IMR-90 (cell line): ENCODE measurements at regions not wholly inside any gene's neighbourhood (a gene's known extent, or its start where the extent isn't known, plus 50 kb on each side); places are given as distances from the start of the nearest gene placed in this dataset.

Experiments
- ATAC-seq: fragments of 200-7000 bp; cut with Tn5 transposase; 2 replicates; pipeline ENCODE4 v1.9.1; 2020; ENCODE audit warnings: low read depth, mild to moderate bottlenecking, moderate library complexity
- BruUV-seq: library from RNA; stranded (reverse); fragments of 400-500 nt; replicated peaks from 2 replicates; lab custom pipeline; 2021; lab: Mats Ljungman, UMichigan
- CTCF ChIA-PET: fragments of 300-600 bp; formaldehyde crosslinking; extraction: SDS; loops from one replicate; lab custom pipeline; 2021; ENCODE audit warnings: antibody characterized with exemption; lab: Yijun Ruan, JAX
- POLR2A ChIA-PET: fragments of 300-600 bp; sonication (Branson Sonifier 250); formaldehyde crosslinking; loops from one replicate; lab custom pipeline; 2022; ENCODE audit warnings: antibody characterized with exemption; ENCODE audit not compliant: unreplicated experiment; lab: Charles Lee
- DNase-seq: peaks from one replicate; pipeline ENCODE4 v3.0.0; 2013
- H2AFZ ChIP-seq: replicated peaks from 2 replicates; pipeline ENCODE3; 2013; ENCODE audit warnings: low read length, mild to moderate bottlenecking; ENCODE audit not compliant: poor library complexity
- H2AK5ac ChIP-seq: 2 replicates; pipeline ENCODE4 v1.6.1; 2013; ENCODE audit warnings: low read depth, low read length, inconsistent platforms
- H2AK9ac ChIP-seq: replicated peaks from 2 replicates; pipeline ENCODE3; 2013; ENCODE audit warnings: mild to moderate bottlenecking, low read depth, low read length, moderate library complexity; ENCODE audit not compliant: poor library complexity
- H2BK120ac ChIP-seq: 2 replicates; pipeline ENCODE4 v1.6.1; 2013; ENCODE audit warnings: low read depth, low read length, inconsistent platforms
- H2BK15ac ChIP-seq: 3 replicates; pipeline ENCODE4 v1.6.1; 2013; ENCODE audit warnings: low read depth, low read length, inconsistent platforms
- H2BK20ac ChIP-seq: 2 replicates; pipeline ENCODE4 v1.6.1; 2013; ENCODE audit warnings: low read depth, mild to moderate bottlenecking, inconsistent platforms, low read length, moderate library complexity
- H2BK5ac ChIP-seq: 2 replicates; pipeline ENCODE4 v1.6.1; 2013; ENCODE audit warnings: mild to moderate bottlenecking, low read depth, low read length, inconsistent platforms; ENCODE audit not compliant: poor library complexity, severe bottlenecking
- H3K14ac ChIP-seq: replicated peaks from 2 replicates; pipeline ENCODE4 v1.6.1; 2013; ENCODE audit warnings: low read depth, low read length, inconsistent platforms
- H3K18ac ChIP-seq: 2 replicates; pipeline ENCODE4 v1.6.1; 2013; ENCODE audit warnings: low read depth, low read length, control low read depth
- H3K23ac ChIP-seq: 2 replicates; pipeline ENCODE4 v1.6.1; 2013; ENCODE audit warnings: low read depth, low read length, inconsistent platforms
- H3K27ac ChIP-seq: 2 replicates; pipeline ENCODE4 v1.5.1; 2013; ENCODE audit warnings: mild to moderate bottlenecking, control low read depth, low read length; ENCODE audit not compliant: insufficient read depth
- H3K27me3 ChIP-seq: 2 replicates; pipeline ENCODE4 v1.6.1; 2013; ENCODE audit warnings: low read length; ENCODE audit not compliant: control insufficient read depth, insufficient read depth
- H3K36me3 ChIP-seq: 2 replicates; pipeline ENCODE4 v1.6.1; 2013; ENCODE audit warnings: low read length, mixed read lengths; ENCODE audit not compliant: control insufficient read depth, insufficient read depth
- H3K4ac ChIP-seq: 2 replicates; pipeline ENCODE4 v1.6.1; 2013; ENCODE audit warnings: low read depth, low read length, inconsistent platforms
- H3K4me1 ChIP-seq: 2 replicates; pipeline ENCODE4 v1.6.1; 2013; ENCODE audit warnings: low read length, mixed read lengths; ENCODE audit not compliant: control insufficient read depth, insufficient read depth
- H3K4me2 ChIP-seq: 2 replicates; pipeline ENCODE4 v1.6.1; 2013; ENCODE audit warnings: low read depth, mild to moderate bottlenecking, control low read depth, low read length, moderate library complexity
- H3K4me3 ChIP-seq: 2 replicates; pipeline ENCODE4 v1.5.1; 2013; ENCODE audit warnings: low read depth, mild to moderate bottlenecking, control low read depth, low read length, moderate library complexity; ENCODE audit not compliant: insufficient read depth
- H3K56ac ChIP-seq: 2 replicates; pipeline ENCODE4 v1.6.1; 2013; ENCODE audit warnings: low read length, inconsistent platforms; ENCODE audit not compliant: insufficient read depth; ENCODE audit errors: extremely low read depth
- H3K79me1 ChIP-seq, 2 experiments: 2 replicates each; pipeline ENCODE4 v1.6.1; 2013; ENCODE audit warnings: low read length in 2 of 2, inconsistent platforms in 1 of 2, low read depth in 1 of 2
- H3K9ac ChIP-seq: 2 replicates; pipeline ENCODE4 v1.6.1; 2013; ENCODE audit warnings: low read depth, low read length, control low read depth
- H3K9me1 ChIP-seq: 2 replicates; pipeline ENCODE4 v1.6.1; 2013; ENCODE audit warnings: low read length, inconsistent platforms; ENCODE audit not compliant: insufficient read depth
- H3K9me3 ChIP-seq: 2 replicates; pipeline ENCODE4 v1.6.1; 2013; ENCODE audit warnings: low read length; ENCODE audit not compliant: control insufficient read depth, insufficient read depth
- H4K20me1 ChIP-seq: 2 replicates; pipeline ENCODE4 v1.6.1; 2013; ENCODE audit warnings: low read length, inconsistent platforms; ENCODE audit not compliant: insufficient read depth
- H4K5ac ChIP-seq: 2 replicates; pipeline ENCODE4 v1.6.1; 2013; ENCODE audit warnings: mild to moderate bottlenecking, low read depth, low read length, control low read depth
- H4K8ac ChIP-seq, 2 experiments: 2 replicates each; pipeline ENCODE4 v1.6.1; 2013; ENCODE audit warnings: low read depth in 2 of 2, low read length in 2 of 2, control low read depth in 1 of 2, inconsistent platforms in 1 of 2
- H4K91ac ChIP-seq: 2 replicates; pipeline ENCODE4 v1.6.1; 2013; ENCODE audit warnings: low read depth, low read length, inconsistent platforms; ENCODE audit not compliant: insufficient read depth
- BHLHE40 ChIP-seq: fragments of 150-350 bp; IDR thresholded peaks from 2 replicates; pipeline ENCODE4 v1.6.1; 2016; ENCODE audit warnings: mild to moderate bottlenecking, low read depth, low read length
- MAZ ChIP-seq: IDR thresholded peaks from 2 replicates; pipeline ENCODE4 v1.6.1; 2012; ENCODE audit warnings: low read depth, mild to moderate bottlenecking, low read length, improper control_type of control experiment, moderate library complexity, borderline replicate concordance
- MXI1 ChIP-seq: IDR thresholded peaks from 2 replicates; pipeline ENCODE4 v1.6.1; 2012; ENCODE audit warnings: low read depth, mild to moderate bottlenecking, low read length, moderate library complexity, borderline replicate concordance
- RAD21 ChIP-seq: IDR thresholded peaks from 2 replicates; pipeline ENCODE4 v1.6.1; 2012; ENCODE audit warnings: low read length, improper control_type of control experiment
- RCOR1 ChIP-seq: IDR thresholded peaks from 2 replicates; pipeline ENCODE4 v1.6.1; 2012; ENCODE audit warnings: mild to moderate bottlenecking, low read length, improper control_type of control experiment; ENCODE audit not compliant: insufficient replicate concordance
- SMC3 ChIP-seq: fragments of 150-350 bp; IDR thresholded peaks from 2 replicates; pipeline ENCODE4 v1.6.1; 2016; ENCODE audit warnings: low read depth, mild to moderate bottlenecking, antibody characterized with exemption, low read length, moderate library complexity
- WGBS, 2 experiments: methylation state at CpG; one replicate each; pipeline versions ENCODE4 v1.1.5 to v1.1.7; 2013; ENCODE audit warnings: missing lambda C conversion rate in 2 of 2; ENCODE audit not compliant: insufficient read length in 1 of 2; ENCODE audit errors: extremely low coverage in 2 of 2; 5-methylcytosine and 5-hydroxymethylcytosine counted together
- dilution Hi-C: fragments of 300-500 bp; cut with HindIII; formaldehyde crosslinking; loops from one replicate; pipeline ENCODE4 v1.14.3; 2018; ENCODE audit warnings: low sequenced_read_pairs; ENCODE audit not compliant: unreplicated experiment
- in situ Hi-C: fragments of 300-500 bp; cut with MboI; formaldehyde crosslinking; loops from 3 replicates; pipeline ENCODE4 v1.14.3; 2019; ENCODE audit warnings: low sequenced_read_pairs, inconsistent platforms, mixed read lengths
- intact Hi-C: fragments of 100-400 bp; cut with micrococcal nuclease; formaldehyde crosslinking; loops from 2 replicates; pipeline ENCODE4 v1.10.0; 2022

GRCh38 chr1:55645270-55645669 lies 430.1 kb upstream of the USP24 start:
- Histone ChIP-seq H2BK120ac (no peak overlapping the region), H3K14ac (no peak overlapping the region), H3K79me1 (no peaks in the 10 kb centered on the region), H3K23ac (no peak overlapping the region), H4K8ac (no peak overlapping the region), H2AK9ac (no peak overlapping the region), H3K27me3 (no peaks in the 10 kb centered on the region), H2BK5ac (no peak overlapping the region), H3K4ac (no peak overlapping the region), H3K9ac (no peak overlapping the region), H3K4me1 (no peaks in the 10 kb centered on the region), H2AFZ (no peak overlapping the region), H3K18ac (no peak overlapping the region), H4K20me1 (no peaks in the 10 kb centered on the region), H3K9me1 (no peaks in the 10 kb centered on the region), H2BK20ac (no peak overlapping the region), H4K91ac (no peak overlapping the region), H4K5ac (no peak overlapping the region), H3K4me3 (no peak overlapping the region), H3K36me3 (no peaks in the 10 kb centered on the region), H3K9me3 (no peaks in the 10 kb centered on the region), H3K56ac (no peak overlapping the region), H3K4me2 (no peak overlapping the region), H2BK15ac (no peak overlapping the region), H2AK5ac (no peak overlapping the region), H3K27ac (no peak overlapping the region)
- DNase-seq (no peak), ATAC-seq (no peak)
- TF ChIP-seq MAZ (no peak), BHLHE40 (no peak), SMC3 (no peak), MXI1 (no peak), RAD21 (no peak), RCOR1 (no peak)
- ChIA-PET POLR2A (no interaction called here), CTCF (no interaction called here)
- no CpG with 5 or more reads among the region's 5 CpGs for WGBS, 2 experiments
- BruUV-seq, result no TSS peak
- in situ Hi-C loops, result no loop called here
- intact Hi-C loops, result no loop called here
- dilution Hi-C loops, result no loop called here
